GM19395 (cell line): ENCODE measurements at regions not wholly inside any gene's neighbourhood (a gene's known extent, or its start where the extent isn't known, plus 50 kb on each side); places are given as distances from the start of the nearest gene placed in this dataset.

Experiments
- ATAC-seq: cut with Tn5 transposase; IDR thresholded peaks from one replicate; pipeline ENCODE4 v1.9.1; 2021; ENCODE audit warnings: mild to moderate bottlenecking, moderate library complexity; ENCODE audit not compliant: unreplicated experiment

GRCh38 chr1:38308780-38309179 lies 262.2 kb upstream of the POU3F1 start:
- no peak for ATAC-seq

- no peak for ATAC-seq
Measured at GRCh38 chr1:38305666-38306065, 259.1 kb upstream of the POU3F1 start.

GRCh38 chr1:38303843-38304242 lies 257.2 kb upstream of the POU3F1 start:
- no peak for ATAC-seq

GRCh38 chr1:38301040-38301439 lies 254.4 kb upstream of the POU3F1 start:
- ATAC-seq: no peak

GRCh38 chr1:38300616-38301015 lies 254.0 kb upstream of the POU3F1 start:
- no peak for ATAC-seq

GRCh38 chr1:38297842-38298241 lies 251.2 kb upstream of the POU3F1 start:
- no peak for ATAC-seq

- ATAC-seq: no peak
Measured at GRCh38 chr1:38297246-38297645, 250.7 kb upstream of the POU3F1 start.

- ATAC-seq: no peak
Measured at GRCh38 chr1:38296047-38296446, 249.5 kb upstream of the POU3F1 start.

- no peak for ATAC-seq
Measured at GRCh38 chr1:38293567-38293966, 247.0 kb upstream of the POU3F1 start.

GRCh38 chr1:38292969-38293368 lies 246.4 kb upstream of the POU3F1 start:
- no peak for ATAC-seq

- ATAC-seq: no peak
Measured at GRCh38 chr1:38291906-38292521, 245.4 kb upstream of the POU3F1 start.

GRCh38 chr1:38291336-38291735 lies 244.7 kb upstream of the POU3F1 start:
- ATAC-seq: no peak

GRCh38 chr1:38289034-38289433 lies 242.4 kb upstream of the POU3F1 start:
- ATAC-seq: no peak

- no peak for ATAC-seq
Measured at GRCh38 chr1:38287547-38287946, 241.0 kb upstream of the POU3F1 start.

- no peak for ATAC-seq
Measured at GRCh38 chr1:38287036-38287435, 240.4 kb upstream of the POU3F1 start.

- no peak for ATAC-seq
Measured at GRCh38 chr1:38285807-38286530, 239.4 kb upstream of the POU3F1 start.

GRCh38 chr1:38284953-38285352 lies 238.4 kb upstream of the POU3F1 start:
- ATAC-seq: no peak

GRCh38 chr1:38283696-38284470 lies 237.3 kb upstream of the POU3F1 start:
- ATAC-seq: no peak

- no peak for ATAC-seq
Measured at GRCh38 chr1:38279148-38279547, 232.6 kb upstream of the POU3F1 start.

- ATAC-seq: no peak
Measured at GRCh38 chr1:38277646-38278045, 231.1 kb upstream of the POU3F1 start.

- no peak for ATAC-seq
Measured at GRCh38 chr1:38275960-38276359, 229.4 kb upstream of the POU3F1 start.

GRCh38 chr1:38274974-38275373 lies 228.4 kb upstream of the POU3F1 start:
- ATAC-seq: no peak
